GM19395 (cell line): ENCODE measurements at regions not wholly inside any gene's neighbourhood (a gene's known extent, or its start where the extent isn't known, plus 50 kb on each side); places are given as distances from the start of the nearest gene placed in this dataset.
"Not testable (repeated sequence)": the region's sequence is repeated elsewhere in the genome, so short reads cannot be mapped to it uniquely, and the experiment has no call there.

Experiments
- ATAC-seq: cut with Tn5 transposase; IDR thresholded peaks from one replicate; pipeline ENCODE4 v1.9.1; 2021; ENCODE audit warnings: mild to moderate bottlenecking, moderate library complexity; ENCODE audit not compliant: unreplicated experiment

- no peak for ATAC-seq
Observed at GRCh38 chr6:97885325-97885724, 602.3 kb upstream of the MMS22L start.

- no peak for ATAC-seq
Observed at GRCh38 chr6:97885828-97886227, 602.8 kb upstream of the MMS22L start.

- no peak for ATAC-seq
Observed at GRCh38 chr6:97901531-97901930, 618.5 kb upstream of the MMS22L start.

- ATAC-seq = no peak
Observed at GRCh38 chr6:97909380-97909779, 626.4 kb upstream of the MMS22L start.

- ATAC-seq = no peak
Observed at GRCh38 chr6:97913721-97914120, 630.7 kb upstream of the MMS22L start.

- ATAC-seq = no peak
Observed at GRCh38 chr6:97914912-97915311, 631.9 kb upstream of the MMS22L start.

GRCh38 chr6:97915537-97915936, 632.5 kb upstream of the MMS22L start:
- no peak for ATAC-seq

GRCh38 chr6:97917369-97917768, 634.4 kb upstream of the MMS22L start:
- ATAC-seq = no peak

- no peak for ATAC-seq
Observed at GRCh38 chr6:97919046-97919445, 636.0 kb upstream of the MMS22L start.

GRCh38 chr6:97919631-97920030, 636.6 kb upstream of the MMS22L start:
- no peak for ATAC-seq

GRCh38 chr6:97923249-97923648, 640.2 kb upstream of the MMS22L start:
- no peak for ATAC-seq

- no peak for ATAC-seq
Observed at GRCh38 chr6:97925504-97925903, 642.5 kb upstream of the MMS22L start.

GRCh38 chr6:97939440-97940168, 656.6 kb upstream of the MMS22L start:
- no peak for ATAC-seq

GRCh38 chr6:97947841-97948240, 664.8 kb upstream of the MMS22L start:
- no peak for ATAC-seq

- no peak for ATAC-seq
Observed at GRCh38 chr6:97958134-97958533, 675.1 kb upstream of the MMS22L start.

- no peak for ATAC-seq
Observed at GRCh38 chr6:97963193-97963592, 680.2 kb upstream of the MMS22L start.

- no peak for ATAC-seq
Observed at GRCh38 chr6:97969065-97969464, 686.0 kb upstream of the MMS22L start.

GRCh38 chr6:97977084-97977483, 694.1 kb upstream of the MMS22L start:
- no peak for ATAC-seq

- no peak for ATAC-seq
Observed at GRCh38 chr6:97978855-97979271, 695.8 kb upstream of the MMS22L start.

GRCh38 chr6:97979285-97979684, 696.3 kb upstream of the MMS22L start:
- ATAC-seq = not testable (repeated sequence)

- ATAC-seq = no peak
Observed at GRCh38 chr6:97989451-97989850, 706.4 kb upstream of the MMS22L start.

GRCh38 chr6:97995158-97995557, 712.1 kb upstream of the MMS22L start:
- no peak for ATAC-seq

- ATAC-seq = no peak
Observed at GRCh38 chr6:98002678-98003077, 719.7 kb upstream of the MMS22L start.
